Spinal cord (tissue), 9 donors: ENCODE measurements at regions not wholly inside any gene's neighbourhood (a gene's known extent, or its start where the extent isn't known, plus 50 kb on each side); places are given as distances from the start of the nearest gene placed in this dataset.

ENCODE experiments used
- DNase-seq, 6 donors: peaks; one replicate each; pipeline versions ENCODE4 v3.0.0 to v3.0.0-alpha.2; 2013 to 2015; ENCODE audit warnings: low spot score in 6 of 6, low read depth in 4 of 6
- H3K27ac ChIP-seq: one replicate; pipeline ENCODE4 v1.5.1; 2013; ENCODE audit warnings: low read depth, low read length, control low read depth
- H3K27me3 ChIP-seq: one replicate; pipeline ENCODE4 v1.6.1; 2013; ENCODE audit warnings: low read length; ENCODE audit not compliant: control insufficient read depth, insufficient read depth
- H3K36me3 ChIP-seq: one replicate; pipeline ENCODE4 v1.6.1; 2013; ENCODE audit warnings: low read length; ENCODE audit not compliant: control insufficient read depth, insufficient read depth
- H3K4me1 ChIP-seq: one replicate; pipeline ENCODE4 v1.6.1; 2013; ENCODE audit warnings: low read length; ENCODE audit not compliant: control insufficient read depth, insufficient read depth
- H3K4me3 ChIP-seq: one replicate; pipeline ENCODE4 v1.5.1; 2013; ENCODE audit warnings: low read depth, low read length, control low read depth
- H3K9me3 ChIP-seq: one replicate; pipeline ENCODE4 v1.6.1; 2013; ENCODE audit warnings: low read length; ENCODE audit not compliant: control insufficient read depth, insufficient read depth
- WGBS: methylation state at CpG from one replicate; pipeline ENCODE4 v1.1.5; 2013; ENCODE audit warnings: missing lambda C conversion rate; ENCODE audit not compliant: insufficient coverage; 5-methylcytosine and 5-hydroxymethylcytosine counted together
- donor health status: healthy.

DNA sequence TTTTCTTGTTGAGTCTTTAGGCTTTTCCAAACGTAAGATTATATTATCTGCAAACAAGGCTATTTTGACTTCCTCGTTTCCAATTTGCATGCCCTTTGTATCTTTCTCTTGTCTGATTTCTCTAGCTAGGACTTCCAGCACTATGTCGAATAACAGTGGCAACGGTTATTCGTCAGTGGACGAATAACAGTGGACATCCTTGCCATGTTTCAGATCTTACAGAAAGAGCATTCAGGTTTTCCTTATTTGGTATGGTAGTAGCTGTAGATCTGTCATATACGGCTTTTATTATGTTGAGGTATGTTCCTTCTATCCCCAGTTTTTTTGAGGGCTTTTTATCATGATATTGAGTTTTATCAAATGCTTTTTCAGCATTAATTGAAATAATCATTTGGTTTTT is 634.6 kb upstream of the ADGRL3 start:
- H3K4me3 ChIP-seq: no peak overlapping the region
- no peak for DNase-seq
- no peaks in the 10 kb centered on the region for H3K4me1 ChIP-seq
- H3K36me3 ChIP-seq: no peaks in the 10 kb centered on the region
- 97% methylated on average over 5 of the region's 7 CpGs for WGBS
- H3K27ac ChIP-seq: no peak overlapping the region
- H3K27me3 ChIP-seq: no peaks in the 10 kb centered on the region
- no peaks in the 10 kb centered on the region for H3K9me3 ChIP-seq

DNA sequence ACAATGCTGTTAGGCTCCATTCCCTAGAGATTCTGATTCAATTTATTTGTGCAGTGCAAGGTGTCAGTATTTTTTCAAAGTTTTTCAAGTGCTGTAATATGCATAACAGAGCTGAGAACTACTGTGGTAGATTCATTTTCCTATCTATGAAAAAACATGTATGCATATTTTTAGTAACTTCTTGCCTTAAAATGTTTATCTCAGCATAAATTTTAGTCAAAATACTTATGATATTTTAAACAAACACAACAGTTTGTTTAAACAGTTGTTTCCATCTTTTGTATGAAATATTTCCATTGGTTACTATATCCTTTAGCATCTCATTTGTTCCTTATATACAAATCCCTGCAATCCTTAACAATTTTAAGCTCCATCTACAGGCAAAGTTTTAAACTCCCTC is 624.8 kb upstream of the ADGRL3 start:
- Histone ChIP-seq H3K27ac (no peak overlapping the region), H3K9me3 (no peaks in the 10 kb centered on the region), H3K4me1 (no peaks in the 10 kb centered on the region), H3K27me3 (no peaks in the 10 kb centered on the region), H3K36me3 (no peaks in the 10 kb centered on the region), H3K4me3 (no peak overlapping the region)
- DNase-seq: no peak

DNA sequence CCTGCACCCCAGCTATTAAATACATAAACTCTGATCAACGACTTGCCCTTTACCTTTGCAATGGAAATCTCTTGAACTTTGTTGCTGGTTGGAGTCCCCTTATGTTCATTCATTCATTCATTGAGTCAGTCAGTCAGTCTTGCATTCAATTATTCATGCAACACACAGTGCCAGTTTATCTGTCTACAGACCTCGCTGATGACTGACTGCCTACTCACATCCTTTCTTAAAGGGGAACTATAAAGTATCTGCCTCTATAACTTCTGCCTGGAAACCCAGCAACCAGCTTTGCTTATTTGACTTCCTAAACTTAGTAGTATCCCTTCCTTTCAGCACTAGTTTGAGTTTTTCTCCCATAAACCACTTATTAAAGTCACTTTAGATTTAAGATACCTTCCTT is 620.8 kb upstream of the ADGRL3 start:
- no peak for DNase-seq
- H3K36me3 ChIP-seq: no peaks in the 10 kb centered on the region
- no peaks in the 10 kb centered on the region for H3K27me3 ChIP-seq
- H3K4me3 ChIP-seq: no peak overlapping the region
- H3K27ac ChIP-seq: no peak overlapping the region
- no peaks in the 10 kb centered on the region for H3K9me3 ChIP-seq
- WGBS: 100% methylated on average over 2 of the region's 2 CpGs
- H3K4me1 ChIP-seq: no peaks in the 10 kb centered on the region

DNA sequence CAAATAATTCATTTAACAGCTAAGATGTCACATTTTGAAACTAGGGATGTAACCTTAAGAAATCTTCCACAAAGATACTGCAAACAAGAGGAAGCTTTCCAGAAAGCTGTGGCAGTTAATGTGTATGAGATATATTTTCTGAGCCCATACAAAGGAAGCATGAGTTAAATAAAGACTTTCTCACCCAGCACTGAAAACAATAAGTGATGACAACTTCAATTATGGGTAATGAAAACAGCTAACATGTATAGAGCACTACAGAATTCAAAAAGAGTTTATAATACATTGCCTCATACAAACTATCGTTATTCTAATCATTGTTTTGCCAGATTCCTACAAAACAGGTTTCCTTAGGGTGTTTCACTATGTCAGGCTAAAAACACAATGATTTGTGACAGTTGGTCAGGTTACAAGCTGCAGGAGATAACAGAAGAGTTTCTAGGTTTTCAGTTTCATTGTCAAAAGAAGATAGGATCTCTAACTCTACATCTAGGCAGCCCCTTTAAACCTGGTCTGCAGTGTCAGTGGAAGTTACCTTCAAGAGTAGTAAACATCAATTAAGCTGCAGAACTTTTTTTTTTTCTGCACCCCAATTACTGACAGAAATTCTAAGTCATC is 618.1 kb upstream of the ADGRL3 start:
- H3K36me3 ChIP-seq: no peaks in the 10 kb centered on the region
- WGBS: no CpG with 5 or more reads among the region's 1 CpG
- H3K27me3 ChIP-seq: no peaks in the 10 kb centered on the region
- no peaks in the 10 kb centered on the region for H3K9me3 ChIP-seq
- no peak overlapping the region for H3K27ac ChIP-seq
- no peaks in the 10 kb centered on the region for H3K4me1 ChIP-seq
- no peak for DNase-seq
- no peak overlapping the region for H3K4me3 ChIP-seq

DNA sequence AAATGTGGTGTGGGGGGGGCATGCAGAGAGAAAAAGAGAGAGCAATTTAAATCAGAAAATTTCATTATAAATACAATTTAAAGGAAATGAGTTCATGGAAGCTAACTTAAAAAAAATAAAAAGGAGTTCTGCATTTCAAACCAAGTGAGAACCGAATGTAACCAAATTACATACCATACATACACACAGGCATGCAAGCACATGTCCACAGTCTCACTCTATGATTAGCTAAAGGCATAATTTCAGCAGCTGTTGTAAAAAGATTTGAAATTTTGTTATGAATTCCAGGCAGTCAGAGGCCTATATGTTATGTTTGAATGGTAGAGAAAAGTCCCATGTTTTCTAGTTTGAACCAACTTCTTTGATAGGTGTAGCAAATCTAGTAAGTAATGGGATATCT is 611.6 kb upstream of the ADGRL3 start:
- H3K36me3 ChIP-seq: no peaks in the 10 kb centered on the region
- H3K4me3 ChIP-seq: no peak overlapping the region
- WGBS: no CpG with 5 or more reads among the region's 1 CpG
- H3K27ac ChIP-seq: no peak overlapping the region
- H3K9me3 ChIP-seq: no peaks in the 10 kb centered on the region
- no peaks in the 10 kb centered on the region for H3K27me3 ChIP-seq
- DNase-seq: no peak
- H3K4me1 ChIP-seq: no peaks in the 10 kb centered on the region

DNA sequence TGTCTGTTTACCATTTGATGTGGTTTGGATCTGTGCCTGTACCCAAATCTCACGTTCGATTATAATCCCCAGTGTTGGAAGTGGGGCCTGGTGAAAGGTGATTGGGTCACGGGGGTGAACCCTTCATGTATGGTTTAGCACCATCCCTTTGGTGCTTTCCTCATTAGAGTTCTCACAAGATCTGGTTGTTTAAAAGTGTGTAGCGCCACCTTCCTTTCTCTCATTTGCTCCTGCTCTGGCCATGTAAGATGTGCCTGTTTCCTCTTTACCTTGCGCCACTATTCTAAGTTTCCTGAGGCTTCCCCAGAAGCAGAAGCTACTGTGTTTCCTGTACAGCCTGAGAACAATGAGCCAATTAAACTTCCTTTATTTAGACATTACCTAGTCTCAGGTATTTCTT is 610.7 kb upstream of the ADGRL3 start:
- Histone ChIP-seq H3K36me3 (no peaks in the 10 kb centered on the region), H3K27ac (no peak overlapping the region), H3K4me1 (no peaks in the 10 kb centered on the region), H3K4me3 (no peak overlapping the region), H3K9me3 (no peaks in the 10 kb centered on the region), H3K27me3 (no peaks in the 10 kb centered on the region)
- no peak for DNase-seq
- 76% methylated on average over 3 of the region's 5 CpGs for WGBS

DNA sequence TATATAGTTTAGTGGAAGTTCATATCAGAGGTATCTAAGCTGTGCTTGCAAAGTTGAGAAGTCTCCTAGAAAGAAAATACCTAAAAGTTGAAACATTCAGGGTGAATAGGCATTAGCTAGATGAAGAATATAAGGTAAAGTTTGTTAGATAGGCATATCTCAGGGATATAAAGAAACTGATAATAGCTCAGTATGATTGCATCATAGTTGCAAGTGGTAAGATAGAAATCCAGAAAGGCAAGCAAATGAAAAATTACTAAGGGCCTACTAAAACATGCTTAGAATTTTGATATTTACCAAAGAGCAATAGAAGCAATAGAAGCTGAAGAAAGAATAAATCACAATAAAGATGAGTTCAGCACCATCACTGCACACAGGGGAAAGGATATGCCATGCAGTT is 610.0 kb upstream of the ADGRL3 start:
- no peak for DNase-seq
- H3K27ac ChIP-seq: no peak overlapping the region

DNA sequence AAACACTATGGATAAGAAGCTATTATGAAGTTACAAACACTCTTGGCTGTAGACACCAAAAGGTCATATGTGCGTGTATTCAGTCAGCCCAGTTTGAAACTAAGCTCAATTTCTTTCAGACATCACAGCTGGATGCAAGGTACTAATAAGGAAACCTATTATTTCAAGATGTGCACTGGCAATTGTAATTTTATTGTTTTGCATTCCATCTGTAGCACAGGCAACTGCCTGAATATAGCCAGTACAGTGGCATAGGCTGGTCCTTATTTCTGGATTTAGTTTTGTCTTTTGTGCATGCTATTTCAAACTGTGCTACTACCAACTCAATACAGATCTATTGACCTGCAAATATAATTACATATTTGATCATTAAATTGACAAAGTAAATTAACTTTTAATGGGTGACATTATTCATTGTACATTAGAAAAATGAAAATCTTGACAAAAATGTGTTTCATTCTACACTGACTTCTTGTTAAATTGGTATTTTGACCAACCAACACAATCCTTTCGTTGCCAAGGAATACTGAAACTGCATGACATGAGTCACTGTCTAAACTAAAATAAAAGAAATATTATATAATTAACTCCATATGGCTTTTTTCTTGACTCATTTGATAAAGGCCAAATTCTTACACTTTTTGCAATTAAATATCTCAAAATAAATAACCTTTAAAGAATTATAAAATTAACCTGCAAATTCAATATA is 594.3 kb upstream of the ADGRL3 start:
- peak in 1 of 6 donors; percentile 34 for DNase-seq
- Histone ChIP-seq H3K9me3 (no peaks in the 10 kb centered on the region), H3K27me3 (no peaks in the 10 kb centered on the region), H3K4me3 (no peak overlapping the region), H3K27ac (no peak overlapping the region), H3K4me1 (no peaks in the 10 kb centered on the region), H3K36me3 (no peaks in the 10 kb centered on the region)
- WGBS: 20% methylated on average over 1 of the region's 2 CpGs

More for the DNA sequence above, 610.0 kb upstream of the ADGRL3 start:
- H3K27me3 ChIP-seq: no peaks in the 10 kb centered on the region
- H3K9me3 ChIP-seq: no peaks in the 10 kb centered on the region
- H3K4me1 ChIP-seq: no peaks in the 10 kb centered on the region
- no peak overlapping the region for H3K4me3 ChIP-seq
- no peaks in the 10 kb centered on the region for H3K36me3 ChIP-seq

DNA sequence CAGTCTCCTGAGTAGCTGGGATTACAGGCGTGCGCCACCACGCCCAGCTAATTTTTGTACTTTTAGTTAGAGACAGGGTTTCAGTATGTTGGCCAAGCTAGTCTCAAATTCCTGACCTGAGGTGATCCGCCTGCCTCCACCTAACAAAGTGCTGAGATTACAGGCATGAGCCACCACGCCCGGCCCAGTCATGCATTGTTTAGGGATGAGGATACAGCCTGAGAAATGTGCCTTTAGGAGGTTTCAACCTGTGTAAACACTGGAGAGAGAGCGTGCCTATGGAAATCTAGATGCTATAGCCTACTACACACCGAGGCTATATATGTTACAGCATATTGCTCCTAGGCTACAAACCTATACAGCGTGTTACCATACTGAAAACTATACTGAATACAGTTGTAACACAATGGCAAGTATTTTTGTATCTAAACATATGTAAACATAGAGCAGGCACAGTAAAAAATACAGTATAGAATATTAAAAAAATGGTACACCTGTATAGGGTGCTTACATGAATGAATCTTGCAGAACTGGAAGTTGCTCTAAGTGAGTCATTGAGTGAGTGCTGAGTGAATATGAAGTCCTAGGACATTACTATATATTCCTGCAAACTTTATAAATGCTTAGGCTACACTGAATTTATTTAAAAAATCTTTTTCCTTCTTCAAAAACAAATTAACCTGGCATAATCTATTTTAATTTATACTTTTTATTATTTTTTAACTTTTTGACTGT is 588.2 kb upstream of the ADGRL3 start:
- whole genome bisulfite sequencing: 100% methylated on average over 1 of the region's 9 CpGs
- no peak for DNase-seq
- no peaks in the 10 kb centered on the region for H3K36me3 ChIP-seq
- no peaks in the 10 kb centered on the region for H3K4me1 ChIP-seq
- H3K27ac ChIP-seq: no peak overlapping the region
- H3K27me3 ChIP-seq: no peaks in the 10 kb centered on the region
- H3K9me3 ChIP-seq: no peaks in the 10 kb centered on the region
- H3K4me3 ChIP-seq: no peak overlapping the region

DNA sequence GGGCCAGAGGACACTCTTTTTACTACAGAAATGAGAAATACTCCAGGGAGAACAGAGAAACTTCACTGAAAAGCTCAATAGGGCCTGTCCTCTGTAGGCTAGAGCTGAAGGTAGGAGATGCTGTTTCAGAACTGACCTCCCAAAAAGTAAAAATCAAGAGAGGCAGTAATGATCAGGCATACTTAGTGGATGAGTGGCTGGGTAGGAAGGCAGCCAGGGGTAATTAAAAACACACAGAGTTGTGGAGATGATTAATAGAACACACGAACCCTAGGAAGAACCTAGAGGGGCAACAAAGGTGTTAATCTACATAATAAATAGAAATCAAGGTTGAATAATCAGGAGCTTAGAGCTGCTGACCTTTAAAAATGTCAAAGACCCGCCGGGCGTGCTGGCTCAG is 582.4 kb upstream of the ADGRL3 start:
- Histone ChIP-seq H3K9me3 (no peaks in the 10 kb centered on the region), H3K27ac (no peak overlapping the region), H3K4me1 (no peaks in the 10 kb centered on the region), H3K27me3 (no peaks in the 10 kb centered on the region), H3K36me3 (no peaks in the 10 kb centered on the region), H3K4me3 (no peak overlapping the region)
- no peak for DNase-seq
- 87% methylated on average over 3 of the region's 4 CpGs for WGBS
